IPS-18c (cell line): ENCODE measurements at regions not wholly inside any gene's neighbourhood (a gene's known extent, or its start where the extent isn't known, plus 50 kb on each side); places are given as distances from the start of the nearest gene placed in this dataset.
"Not testable (repeated sequence)": the region's sequence is repeated elsewhere in the genome, so short reads cannot be mapped to it uniquely, and the experiment has no call there.

Experiments used
- H3K4me3 ChIP-seq: 2 replicates; pipeline ENCODE4 v1.7.0; 2013; ENCODE audit warnings: low read depth, mild to moderate bottlenecking, low read length, moderate library complexity; ENCODE audit not compliant: insufficient read depth
- H3K9me3 ChIP-seq: one replicate; pipeline ENCODE4 v1.6.1; 2013; ENCODE audit warnings: mild to moderate bottlenecking, low read length, moderate library complexity; ENCODE audit not compliant: control insufficient read depth, insufficient read depth

- not testable (repeated sequence) for H3K4me3 ChIP-seq, H3K9me3 ChIP-seq
Observed at GRCh38 chr6:4725136-4725760, 51.0 kb upstream of the CDYL start.

GRCh38 chr6:4724727-4725126, 51.5 kb upstream of the CDYL start:
- H3K9me3 ChIP-seq, H3K4me3 ChIP-seq: not testable (repeated sequence)

- H3K9me3 ChIP-seq = no peaks in the 10 kb centered on the region
- H3K4me3 ChIP-seq = no peak overlapping the region
Observed at GRCh38 chr6:4723383-4723782, 52.8 kb upstream of the CDYL start.

GRCh38 chr6:4721368-4721767, 54.8 kb upstream of the CDYL start:
- not testable (repeated sequence) for H3K9me3 ChIP-seq, H3K4me3 ChIP-seq

GRCh38 chr6:4719491-4719890, 56.7 kb upstream of the CDYL start:
- Histone ChIP-seq H3K4me3 (no peak overlapping the region), H3K9me3 (no peaks in the 10 kb centered on the region)

GRCh38 chr6:4717856-4718255, 58.3 kb upstream of the CDYL start:
- Histone ChIP-seq H3K4me3 (no peak overlapping the region), H3K9me3 (no peaks in the 10 kb centered on the region)

GRCh38 chr6:4717124-4717523, 59.1 kb upstream of the CDYL start:
- Histone ChIP-seq H3K4me3 (no peak overlapping the region), H3K9me3 (no peaks in the 10 kb centered on the region)

- Histone ChIP-seq H3K4me3 (no peak overlapping the region), H3K9me3 (no peaks in the 10 kb centered on the region)
Observed at GRCh38 chr6:4714961-4715501, 61.2 kb upstream of the CDYL start.

- no peaks in the 10 kb centered on the region for H3K9me3 ChIP-seq
- H3K4me3 ChIP-seq = no peak overlapping the region
Observed at GRCh38 chr6:4712291-4712690, 63.9 kb upstream of the CDYL start.

GRCh38 chr6:4707011-4707410, 69.2 kb upstream of the CDYL start:
- Histone ChIP-seq H3K4me3 (no peak overlapping the region), H3K9me3 (no peaks in the 10 kb centered on the region)

- H3K4me3 ChIP-seq = no peak overlapping the region
- no peaks in the 10 kb centered on the region for H3K9me3 ChIP-seq
Observed at GRCh38 chr6:4705809-4706208, 70.4 kb upstream of the CDYL start.

- no peak overlapping the region for H3K4me3 ChIP-seq
Observed at GRCh38 chr6:4703382-4703781, 72.8 kb upstream of the CDYL start.

GRCh38 chr6:4698901-4699659, 77.1 kb upstream of the CDYL start:
- H3K9me3 ChIP-seq = no peaks in the 10 kb centered on the region

More at GRCh38 chr6:4703382-4703781, 72.8 kb upstream of the CDYL start:
- H3K9me3 ChIP-seq = no peaks in the 10 kb centered on the region

GRCh38 chr6:4693173-4693970, 82.8 kb upstream of the CDYL start:
- Histone ChIP-seq H3K4me3 (no peak overlapping the region), H3K9me3 (peaks cover 2% of the 10 kb centered on the region)

More at GRCh38 chr6:4698901-4699659, 77.1 kb upstream of the CDYL start:
- no peak overlapping the region for H3K4me3 ChIP-seq

GRCh38 chr6:4692664-4693063, 83.5 kb upstream of the CDYL start:
- Histone ChIP-seq H3K4me3 (no peak overlapping the region), H3K9me3 (peaks cover 2% of the 10 kb centered on the region)

- Histone ChIP-seq H3K9me3 (peaks cover 2% of the 10 kb centered on the region), H3K4me3 (no peak overlapping the region)
Observed at GRCh38 chr6:4687989-4688947, 87.9 kb upstream of the CDYL start.

GRCh38 chr6:4687656-4687988, 88.6 kb upstream of the CDYL start:
- peaks cover 2% of the 10 kb centered on the region for H3K9me3 ChIP-seq
- H3K4me3 ChIP-seq = no peak overlapping the region
